ENCODE measurements at regions not wholly inside any gene's neighbourhood (a gene's known extent, or its start where the extent isn't known, plus 50 kb on each side); places are given as distances from the start of the nearest gene placed in this dataset.

DNA sequence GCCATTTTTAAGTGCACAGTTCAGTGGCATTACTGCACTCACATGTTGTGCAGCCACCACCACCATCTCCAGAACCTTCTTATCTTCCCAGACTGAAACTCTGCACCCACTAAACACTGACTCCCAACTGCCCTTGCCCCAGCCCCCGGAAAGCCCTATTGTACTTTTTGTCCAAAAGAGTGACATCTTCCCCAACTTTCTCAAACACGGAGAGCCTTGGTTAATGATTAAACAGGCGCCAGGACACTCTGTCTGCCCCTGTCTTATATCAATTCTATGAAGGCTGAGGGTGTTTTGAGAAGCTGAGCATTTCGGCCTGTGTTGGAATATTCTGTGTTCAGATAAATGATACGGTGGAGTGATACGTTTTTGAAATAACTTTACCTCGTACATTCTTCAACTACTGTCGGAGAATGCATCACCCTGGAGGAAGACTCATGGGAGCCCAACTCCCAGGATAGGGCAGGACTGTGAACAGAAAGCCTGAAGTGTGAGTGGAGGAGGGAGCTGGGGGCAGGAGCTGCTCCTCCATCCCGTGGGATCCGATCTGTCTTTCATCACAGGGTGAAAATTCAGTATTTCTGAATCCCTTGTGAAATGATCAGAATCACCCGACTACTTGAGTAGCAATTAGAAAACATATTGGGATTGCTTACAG, 68.7 kb upstream of the FOXC1 start:
- no peaks in the 10 kb centered on the region for H3K36me3 ChIP-seq (ENCODE audit: control insufficient read depth, insufficient read depth, low read length)
- ATAC-seq (no peak), DNase-seq (ENCODE audit: low read depth, low spot score) (no peak)
- BruUV-seq (replicated peaks) = no TSS peak
- no peaks in the 10 kb centered on the region for H3K4me1 ChIP-seq (ENCODE audit: control insufficient read depth, insufficient read depth, low read length)
- no peaks in the 10 kb centered on the region; the same call in 1 of the 2 replicates for H3K27me3 ChIP-seq (ENCODE audit: control insufficient read depth, insufficient read depth, low read length)
- no peak overlapping the region for H3K27ac ChIP-seq (ENCODE audit: low read length)
- H3K9me3 ChIP-seq (ENCODE audit: control insufficient read depth, insufficient read depth, low read depth, low read length) = no peaks in the 10 kb centered on the region
- TF ChIP-seq SIN3A (IDR thresholded peaks at IDR 0.05; ENCODE audit: borderline replicate concordance, insufficient read depth, low read depth, low read length) (no peak), REST (IDR thresholded peaks at IDR 0.05; ENCODE audit: insufficient read depth in 1 of 2, low read depth in 2 of 2, low read length in 1 of 2) (no peak), POLR2AphosphoS5 (IDR thresholded peaks at IDR 0.05; ENCODE audit: low read depth, low read length) (no peak), TCF7L2 (IDR thresholded peaks at IDR 0.05; ENCODE audit: low read depth, low read length) (no peak), CTCF (IDR thresholded peaks at IDR 0.05) (no peak)
- POLR2A ChIA-PET = no interaction called here
- in situ Hi-C loops (cut with HindIII; ENCODE audit: low pct_unique_long_range_greater_than_20kb, low sequenced_read_pairs) = no loop called here
- intact Hi-C loops (cut with micrococcal nuclease; ENCODE audit: unreplicated experiment) = no loop called here
- CTCF ChIA-PET = no interaction called here
- H3K4me3 ChIP-seq (ENCODE audit: low read depth in 2 of 2, low read length in 2 of 2) = no peak overlapping the region

DNA sequence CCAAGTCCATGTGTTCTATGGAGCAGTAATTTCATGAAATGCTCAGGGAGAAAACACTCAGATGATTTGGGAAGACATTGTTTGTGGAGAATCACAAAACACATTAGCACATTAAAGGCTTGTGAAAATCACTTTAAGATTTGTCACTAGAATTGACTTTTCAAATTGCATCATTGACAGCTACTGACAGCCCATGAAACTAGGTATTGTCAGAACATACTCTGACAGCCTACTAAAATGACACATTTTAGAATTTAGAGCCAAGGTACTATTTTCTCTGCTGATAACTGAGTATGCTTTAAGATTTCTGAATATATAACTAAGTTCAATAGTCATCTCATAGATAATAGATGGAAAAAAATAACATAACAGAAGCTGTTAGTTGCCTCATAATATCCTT, 67.4 kb upstream of the FOXC1 start:
- DNase-seq (ENCODE audit: low read depth, low spot score) (no peak), ATAC-seq (no peak)
- no peaks in the 10 kb centered on the region; the same call in 1 of the 2 replicates for H3K27me3 ChIP-seq (ENCODE audit: control insufficient read depth, insufficient read depth, low read length)
- ChIA-PET POLR2A (no interaction called here), CTCF (interaction anchor here (1.1 kb wide), 1 partner anchor 10 kb away, joined by 4 read pairs; no protein-coding TSS in a partner anchor)
- H3K4me3 ChIP-seq (ENCODE audit: low read depth in 2 of 2, low read length in 2 of 2) = no peak overlapping the region
- no peaks in the 10 kb centered on the region for H3K9me3 ChIP-seq (ENCODE audit: control insufficient read depth, insufficient read depth, low read depth, low read length)
- no peaks in the 10 kb centered on the region for H3K4me1 ChIP-seq (ENCODE audit: control insufficient read depth, insufficient read depth, low read length)
- BruUV-seq (replicated peaks) = no TSS peak
- no peak overlapping the region for H3K27ac ChIP-seq (ENCODE audit: low read length)
- TF ChIP-seq CTCF (IDR thresholded peaks at IDR 0.05) (no peak), POLR2AphosphoS5 (IDR thresholded peaks at IDR 0.05; ENCODE audit: low read depth, low read length) (no peak), TCF7L2 (IDR thresholded peaks at IDR 0.05; ENCODE audit: low read depth, low read length) (no peak), REST (IDR thresholded peaks at IDR 0.05; ENCODE audit: insufficient read depth in 1 of 2, low read depth in 2 of 2, low read length in 1 of 2) (no peak), SIN3A (IDR thresholded peaks at IDR 0.05; ENCODE audit: borderline replicate concordance, insufficient read depth, low read depth, low read length) (no peak)
- intact Hi-C loops (cut with micrococcal nuclease; ENCODE audit: unreplicated experiment) (no loop called here), in situ Hi-C loops (cut with HindIII; ENCODE audit: low pct_unique_long_range_greater_than_20kb, low sequenced_read_pairs) (no loop called here)
- H3K36me3 ChIP-seq (ENCODE audit: control insufficient read depth, insufficient read depth, low read length) = no peaks in the 10 kb centered on the region
